ENCODE measurements at regions not wholly inside any gene's neighbourhood (a gene's known extent, or its start where the extent isn't known, plus 50 kb on each side); places are given as distances from the start of the nearest gene placed in this dataset.
"Not testable (repeated sequence)": the region's sequence is repeated elsewhere in the genome, so short reads cannot be mapped to it uniquely, and the experiment has no call there.

- H2AFZ ChIP-seq (ENCODE audit: low read length, unreplicated experiment): no peak overlapping the region
Measured at GRCh38 chr4:38332699-38333098, 331.3 kb upstream of the KLF3 start.

GRCh38 chr4:38333219-38333618, 330.8 kb upstream of the KLF3 start:
- Histone ChIP-seq H3K27me3 (ENCODE audit: insufficient read depth, low read length) (peaks cover 25% of the 10 kb centered on the region), H3K79me2 (ENCODE audit: control insufficient read depth, insufficient read depth, low read length, unreplicated experiment) (no peaks in the 10 kb centered on the region), H3K36me3 (ENCODE audit: insufficient read depth, low read length) (no peaks in the 10 kb centered on the region), H3K4me1 (ENCODE audit: control insufficient read depth, insufficient read depth, low read length, unreplicated experiment) (no peaks in the 10 kb centered on the region), H3K27ac (ENCODE audit: low read depth, low read length) (no peak overlapping the region), H3K4me3 (ENCODE audit: low read depth, low read length) (no peak overlapping the region), H2AFZ (ENCODE audit: low read length, unreplicated experiment) (no peak overlapping the region)

More at GRCh38 chr4:38332699-38333098, 331.3 kb upstream of the KLF3 start:
- Histone ChIP-seq H3K36me3 (ENCODE audit: insufficient read depth, low read length) (no peaks in the 10 kb centered on the region), H3K4me3 (ENCODE audit: low read depth, low read length) (no peak overlapping the region), H3K79me2 (ENCODE audit: control insufficient read depth, insufficient read depth, low read length, unreplicated experiment) (no peaks in the 10 kb centered on the region), H3K27ac (ENCODE audit: low read depth, low read length) (no peak overlapping the region), H3K4me1 (ENCODE audit: control insufficient read depth, insufficient read depth, low read length, unreplicated experiment) (no peaks in the 10 kb centered on the region), H3K27me3 (ENCODE audit: insufficient read depth, low read length) (peaks cover 25% of the 10 kb centered on the region)

- peaks cover 25% of the 10 kb centered on the region for H3K27me3 ChIP-seq (ENCODE audit: insufficient read depth, low read length)
- H3K4me1 ChIP-seq (ENCODE audit: control insufficient read depth, insufficient read depth, low read length, unreplicated experiment): no peaks in the 10 kb centered on the region
- H3K79me2 ChIP-seq (ENCODE audit: control insufficient read depth, insufficient read depth, low read length, unreplicated experiment): no peaks in the 10 kb centered on the region
- H3K27ac ChIP-seq (ENCODE audit: low read depth, low read length): no peak overlapping the region
- no peak overlapping the region for H3K4me3 ChIP-seq (ENCODE audit: low read depth, low read length)
- no peak overlapping the region for H2AFZ ChIP-seq (ENCODE audit: low read length, unreplicated experiment)
- no peaks in the 10 kb centered on the region for H3K36me3 ChIP-seq (ENCODE audit: insufficient read depth, low read length)
Measured at GRCh38 chr4:38334791-38335190, 329.2 kb upstream of the KLF3 start.

DNA sequence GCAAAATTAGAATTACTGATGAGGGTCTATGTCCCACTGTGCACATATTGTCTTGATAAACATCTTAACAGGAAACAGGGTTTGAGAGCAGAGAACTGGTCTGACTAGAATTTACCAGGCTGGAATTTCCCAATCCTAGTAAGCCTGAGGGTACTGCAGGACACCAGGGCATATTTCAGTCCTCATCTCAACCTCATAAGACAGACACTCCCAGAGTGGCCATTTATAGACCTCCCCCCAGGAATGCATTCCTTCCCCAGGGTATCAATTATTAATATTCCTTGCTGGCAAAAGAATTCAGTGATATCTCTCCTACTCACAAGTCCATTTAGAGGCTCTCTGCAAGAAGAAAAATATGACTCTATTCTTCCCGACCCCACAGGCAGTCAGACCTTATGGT, 325.1 kb upstream of the KLF3 start:
- not testable (repeated sequence) for H3K4me3 ChIP-seq (ENCODE audit: low read depth, low read length); H3K27ac ChIP-seq (ENCODE audit: low read depth, low read length); H3K36me3 ChIP-seq (ENCODE audit: insufficient read depth, low read length); H3K79me2 ChIP-seq (ENCODE audit: control insufficient read depth, insufficient read depth, low read length, unreplicated experiment); H3K4me1 ChIP-seq (ENCODE audit: control insufficient read depth, insufficient read depth, low read length, unreplicated experiment); H2AFZ ChIP-seq (ENCODE audit: low read length, unreplicated experiment)
- H3K27me3 ChIP-seq (ENCODE audit: insufficient read depth, low read length): peaks cover 30% of the 10 kb centered on the region

DNA sequence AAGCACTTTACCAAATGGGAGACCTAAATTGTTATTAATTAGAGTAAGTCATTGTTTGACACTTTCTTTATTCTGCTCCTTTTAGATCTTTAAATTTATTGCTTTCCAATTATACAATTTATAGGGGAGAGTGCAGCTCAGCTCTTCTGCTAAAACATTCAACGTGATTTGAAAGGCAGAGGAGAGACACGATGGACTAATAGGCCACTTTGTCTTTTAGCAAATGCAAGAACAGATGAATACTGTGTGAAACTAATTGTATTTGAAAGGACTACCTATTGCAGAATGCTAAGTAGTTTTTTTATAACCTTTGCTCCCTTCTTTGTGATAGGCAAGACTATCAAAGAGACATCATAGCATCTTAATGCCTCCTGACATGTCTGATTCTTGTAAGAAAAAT, 320.4 kb upstream of the KLF3 start:
- Histone ChIP-seq H3K79me2 (ENCODE audit: control insufficient read depth, insufficient read depth, low read length, unreplicated experiment) (no peaks in the 10 kb centered on the region), H3K36me3 (ENCODE audit: insufficient read depth, low read length) (no peaks in the 10 kb centered on the region), H3K27ac (ENCODE audit: low read depth, low read length) (no peak overlapping the region), H3K27me3 (ENCODE audit: insufficient read depth, low read length) (peaks cover 23% of the 10 kb centered on the region), H2AFZ (ENCODE audit: low read length, unreplicated experiment) (no peak overlapping the region), H3K4me3 (ENCODE audit: low read depth, low read length) (no peak overlapping the region), H3K4me1 (ENCODE audit: control insufficient read depth, insufficient read depth, low read length, unreplicated experiment) (no peaks in the 10 kb centered on the region)

- peaks cover 24% of the 10 kb centered on the region for H3K27me3 ChIP-seq (ENCODE audit: insufficient read depth, low read length)
- H3K79me2 ChIP-seq (ENCODE audit: control insufficient read depth, insufficient read depth, low read length, unreplicated experiment): no peaks in the 10 kb centered on the region
- no peaks in the 10 kb centered on the region for H3K4me1 ChIP-seq (ENCODE audit: control insufficient read depth, insufficient read depth, low read length, unreplicated experiment)
- no peaks in the 10 kb centered on the region for H3K36me3 ChIP-seq (ENCODE audit: insufficient read depth, low read length)
- H2AFZ ChIP-seq (ENCODE audit: low read length, unreplicated experiment): no peak overlapping the region
- no peak overlapping the region for H3K27ac ChIP-seq (ENCODE audit: low read depth, low read length)
- H3K4me3 ChIP-seq (ENCODE audit: low read depth, low read length): no peak overlapping the region
Measured at GRCh38 chr4:38344929-38345328, 319.1 kb upstream of the KLF3 start.

- Histone ChIP-seq H2AFZ (ENCODE audit: low read length, unreplicated experiment) (no peak overlapping the region), H3K79me2 (ENCODE audit: control insufficient read depth, insufficient read depth, low read length, unreplicated experiment) (no peaks in the 10 kb centered on the region), H3K4me1 (ENCODE audit: control insufficient read depth, insufficient read depth, low read length, unreplicated experiment) (no peaks in the 10 kb centered on the region), H3K36me3 (ENCODE audit: insufficient read depth, low read length) (no peaks in the 10 kb centered on the region), H3K27ac (ENCODE audit: low read depth, low read length) (no peak overlapping the region), H3K4me3 (ENCODE audit: low read depth, low read length) (no peak overlapping the region), H3K27me3 (ENCODE audit: insufficient read depth, low read length) (peaks cover 35% of the 10 kb centered on the region)
Measured at GRCh38 chr4:38347251-38347650, 316.7 kb upstream of the KLF3 start.

DNA sequence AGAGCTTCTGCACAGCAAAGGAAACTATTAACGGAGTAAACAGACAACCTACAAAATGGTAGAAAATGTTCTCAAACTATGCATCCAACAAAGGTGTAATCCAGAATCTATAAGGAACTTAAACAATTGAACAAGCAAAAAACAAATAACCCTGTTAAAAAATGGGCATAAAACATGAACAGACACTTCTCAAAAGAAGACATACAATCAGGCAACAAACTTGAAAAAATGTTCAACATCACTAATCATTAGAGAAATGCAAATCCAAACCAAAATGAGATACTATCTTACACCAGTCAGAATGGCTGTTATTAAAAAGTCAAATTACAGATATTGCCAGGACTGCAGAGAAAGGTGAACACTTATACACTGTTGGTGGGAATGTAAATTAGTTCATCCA, 309.6 kb upstream of the KLF3 start:
- Histone ChIP-seq H3K79me2 (ENCODE audit: control insufficient read depth, insufficient read depth, low read length, unreplicated experiment) (no peaks in the 10 kb centered on the region), H3K27me3 (ENCODE audit: insufficient read depth, low read length) (peaks cover 28% of the 10 kb centered on the region; the same call in 1 of the 2 replicates), H3K4me1 (ENCODE audit: control insufficient read depth, insufficient read depth, low read length, unreplicated experiment) (no peaks in the 10 kb centered on the region), H3K27ac (ENCODE audit: low read depth, low read length) (no peak overlapping the region), H3K36me3 (ENCODE audit: insufficient read depth, low read length) (no peaks in the 10 kb centered on the region), H3K4me3 (ENCODE audit: low read depth, low read length) (no peak overlapping the region), H2AFZ (ENCODE audit: low read length, unreplicated experiment) (no peak overlapping the region)

- H3K27ac ChIP-seq (ENCODE audit: low read depth, low read length): no peak overlapping the region
- H3K36me3 ChIP-seq (ENCODE audit: insufficient read depth, low read length): no peaks in the 10 kb centered on the region
- no peaks in the 10 kb centered on the region for H3K79me2 ChIP-seq (ENCODE audit: control insufficient read depth, insufficient read depth, low read length, unreplicated experiment)
Measured at GRCh38 chr4:38354872-38355271, 309.1 kb upstream of the KLF3 start.

DNA sequence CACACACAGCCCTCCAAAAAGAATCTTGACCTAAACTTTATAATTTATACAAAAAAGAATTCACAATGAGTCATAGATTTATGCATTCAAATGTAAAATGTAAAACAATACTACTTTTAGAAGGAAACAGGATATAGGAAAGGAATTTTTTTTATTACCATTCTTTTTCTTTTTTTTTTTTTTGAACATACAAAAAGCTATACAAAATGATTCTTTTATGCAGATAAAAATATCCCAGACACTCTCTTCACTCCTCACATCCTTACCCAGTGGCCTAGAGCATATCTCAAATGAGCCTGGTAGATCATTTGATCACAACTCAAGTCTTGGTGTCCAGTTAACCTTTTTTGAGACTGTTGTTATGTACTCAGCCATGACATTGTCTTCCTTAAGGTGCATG, 307.3 kb upstream of the KLF3 start:
- Histone ChIP-seq H3K27ac (ENCODE audit: low read depth, low read length) (no peak overlapping the region), H3K27me3 (ENCODE audit: insufficient read depth, low read length) (peaks cover 15% of the 10 kb centered on the region; the same call in 1 of the 2 replicates), H2AFZ (ENCODE audit: low read length, unreplicated experiment) (no peak overlapping the region), H3K79me2 (ENCODE audit: control insufficient read depth, insufficient read depth, low read length, unreplicated experiment) (no peaks in the 10 kb centered on the region), H3K36me3 (ENCODE audit: insufficient read depth, low read length) (no peaks in the 10 kb centered on the region), H3K4me3 (ENCODE audit: low read depth, low read length) (no peak overlapping the region), H3K4me1 (ENCODE audit: control insufficient read depth, insufficient read depth, low read length, unreplicated experiment) (no peaks in the 10 kb centered on the region)

More at GRCh38 chr4:38354872-38355271, 309.1 kb upstream of the KLF3 start:
- Histone ChIP-seq H2AFZ (ENCODE audit: low read length, unreplicated experiment) (no peak overlapping the region), H3K4me1 (ENCODE audit: control insufficient read depth, insufficient read depth, low read length, unreplicated experiment) (no peaks in the 10 kb centered on the region), H3K4me3 (ENCODE audit: low read depth, low read length) (no peak overlapping the region), H3K27me3 (ENCODE audit: insufficient read depth, low read length) (peaks cover 26% of the 10 kb centered on the region; the same call in 1 of the 2 replicates)

DNA sequence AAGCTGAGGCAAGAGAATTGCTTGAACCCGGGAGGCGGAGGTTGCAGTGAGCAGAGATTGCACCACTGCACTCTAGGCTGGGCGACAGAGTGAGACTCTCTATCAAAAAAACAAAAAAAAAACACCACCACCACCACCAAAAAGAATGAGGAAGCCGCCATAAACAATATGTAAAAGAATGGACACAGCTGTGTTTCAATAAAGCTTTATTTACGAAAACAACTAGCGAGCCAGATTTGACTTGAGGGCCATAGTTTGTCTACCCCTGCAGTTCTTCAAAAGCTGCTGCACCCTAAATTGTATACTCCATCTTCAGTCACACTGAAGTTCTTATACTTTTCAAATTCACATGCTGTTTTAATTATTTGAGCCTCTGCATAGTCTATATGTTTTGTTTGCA, 306.5 kb upstream of the KLF3 start:
- no peak overlapping the region for H3K4me3 ChIP-seq (ENCODE audit: low read depth, low read length)
- no peaks in the 10 kb centered on the region for H3K36me3 ChIP-seq (ENCODE audit: insufficient read depth, low read length)
- no peaks in the 10 kb centered on the region for H3K4me1 ChIP-seq (ENCODE audit: control insufficient read depth, insufficient read depth, low read length, unreplicated experiment)
- peaks cover 10% of the 10 kb centered on the region; the same call in 1 of the 2 replicates for H3K27me3 ChIP-seq (ENCODE audit: insufficient read depth, low read length)
- no peaks in the 10 kb centered on the region for H3K79me2 ChIP-seq (ENCODE audit: control insufficient read depth, insufficient read depth, low read length, unreplicated experiment)
- H2AFZ ChIP-seq (ENCODE audit: low read length, unreplicated experiment): no peak overlapping the region
- no peak overlapping the region for H3K27ac ChIP-seq (ENCODE audit: low read depth, low read length)

Measured in ACC112 (cell line).